HepG2 (cell line): ENCODE measurements at regions not wholly inside any gene's neighbourhood (a gene's known extent, or its start where the extent isn't known, plus 50 kb on each side); places are given as distances from the start of the nearest gene placed in this dataset.

Source experiments
- ATAC-seq: fragments of 200-7000 bp; cut with Tn5 transposase; 3 replicates; pipeline ENCODE4 v1.9.1; 2020; ENCODE audit warnings: mild to moderate bottlenecking, moderate library complexity
- BruUV-seq: library from RNA; stranded (reverse); fragments of 400-500 nt; replicated peaks from 2 replicates; lab custom pipeline; 2021; lab: Mats Ljungman, UMichigan
- CTCF ChIA-PET: fragments of 300-600 bp; formaldehyde crosslinking; extraction: SDS; loops from one replicate; lab custom pipeline; 2021; ENCODE audit warnings: low total read pairs, inconsistent platforms, low intra/inter-chr PET ratio; lab: Yijun Ruan, JAX
- POLR2A ChIA-PET: fragments of 350-600 bp; sonication (Branson Sonifier 250); formaldehyde crosslinking; loops from one replicate; lab custom pipeline; 2020; ENCODE audit warnings: antibody characterized with exemption, inconsistent platforms; lab: Yijun Ruan, JAX
- DNase-seq: peaks from one replicate; pipeline ENCODE4 v3.0.0-alpha.2; 2015; ENCODE audit warnings: low spot score
- FAIRE-seq: peaks from 3 replicates; lab custom pipeline; 2011; peaks lifted over from hg19 to GRCh38; lab: Jason Lieb, UNC
- H2AFZ ChIP-seq: one replicate; pipeline ENCODE4 v1.6.1; 2011; ENCODE audit warnings: low read length, inconsistent platforms
- H3K27ac ChIP-seq: fragments of 300-600 bp; 3 replicates; pipeline ENCODE4 v1.8.0; 2011; ENCODE audit warnings: mixed run types, mild to moderate bottlenecking, mixed read lengths, low read length, inconsistent platforms; ENCODE audit not compliant: insufficient read depth; ENCODE audit errors: extremely low read length
- H3K27me3 ChIP-seq, 2 experiments: fragments of 200-600 bp in 1 of 2; 2 replicates in 1 of 2; 3 replicates in 1 of 2; pipeline versions ENCODE4 v1.6.0 to v1.8.0; 2011; ENCODE audit warnings: low read length in 2 of 2, mild to moderate bottlenecking in 2 of 2, moderate library complexity in 2 of 2, inconsistent platforms in 1 of 2; ENCODE audit not compliant: insufficient read depth in 2 of 2, control insufficient read depth in 1 of 2
- H3K36me3 ChIP-seq, 2 experiments: fragments of 200-600 bp in 1 of 2; replicated peaks in 1 of 2; 2 replicates in 1 of 2; 3 replicates in 1 of 2; pipeline versions ENCODE4 v1.5.1 to v1.8.0; 2011; ENCODE audit warnings: low read length in 2 of 2, inconsistent platforms in 1 of 2; ENCODE audit not compliant: insufficient read depth in 2 of 2, control insufficient read depth in 1 of 2
- H3K4me1 ChIP-seq: 2 replicates; pipeline ENCODE4 v1.5.1; 2012; ENCODE audit warnings: low read length, inconsistent platforms; ENCODE audit not compliant: insufficient read depth
- H3K4me2 ChIP-seq: 2 replicates; pipeline ENCODE4 v1.6.0; 2011; ENCODE audit warnings: low read depth, low read length, inconsistent platforms
- H3K4me3 ChIP-seq, 3 experiments: fragments of 200-600 bp in 1 of 3; sonication (generic), shearing (Covaris generic) in 1 of 3; replicated peaks in 1 of 3; 2 replicates each; pipeline ENCODE4 v1.5.1; 2011 to 2016; ENCODE audit warnings: low read length in 3 of 3, inconsistent platforms in 2 of 3, low read depth in 2 of 3, mild to moderate bottlenecking in 2 of 3, control low read depth in 1 of 3, mixed read lengths in 1 of 3; ENCODE audit not compliant: insufficient read depth in 1 of 3
- H3K79me2 ChIP-seq: one replicate; pipeline ENCODE4 v1.6.1; 2011; ENCODE audit warnings: low read length, inconsistent platforms; ENCODE audit not compliant: insufficient read depth
- H3K9ac ChIP-seq: 2 replicates; pipeline ENCODE4 v1.6.0; 2011; ENCODE audit warnings: mild to moderate bottlenecking, low read depth, low read length, inconsistent platforms; ENCODE audit not compliant: insufficient read depth
- H3K9me3 ChIP-seq: 2 replicates; pipeline ENCODE4 v1.5.1; 2012; ENCODE audit warnings: mild to moderate bottlenecking, low read length
- H4K20me1 ChIP-seq: 2 replicates; pipeline ENCODE4 v1.6.0; 2011; ENCODE audit warnings: inconsistent platforms, mild to moderate bottlenecking, low read length, moderate library complexity; ENCODE audit not compliant: insufficient read depth
- HNF1A ChIP-seq, 2 experiments: sonication (generic) in 1 of 2; formaldehyde crosslinking in 1 of 2; IDR thresholded peaks; 2 replicates each; pipeline versions ENCODE4 v1.4.0 to v1.6.1; 2016 to 2020; ENCODE audit warnings: borderline replicate concordance in 1 of 2, low read depth in 1 of 2, mild to moderate bottlenecking in 1 of 2, missing genetic modification reagents in 1 of 2
- MAFF ChIP-seq: IDR thresholded peaks from 2 replicates; pipeline ENCODE4 v1.6.1; 2011; ENCODE audit warnings: low read depth, low read length, improper control_type of control experiment
- NCOA1 ChIP-seq: sonication (generic); formaldehyde crosslinking; IDR thresholded peaks from 2 replicates; pipeline ENCODE4 v1.9.0; 2021; ENCODE audit warnings: missing genetic modification reagents
- PITX1 ChIP-seq: sonication (generic); formaldehyde crosslinking; IDR thresholded peaks from 2 replicates; pipeline ENCODE4 v1.5.1; 2020; ENCODE audit warnings: mild to moderate bottlenecking, missing genetic modification reagents
- RFX5 ChIP-seq: IDR thresholded peaks from 2 replicates; pipeline ENCODE4 v1.6.1; 2011; ENCODE audit warnings: low read depth, low read length, improper control_type of control experiment
- TERF1 ChIP-seq: sonication (generic); formaldehyde crosslinking; IDR thresholded peaks from 2 replicates; pipeline ENCODE4 v1.8.0; 2022; ENCODE audit warnings: mild to moderate bottlenecking, missing genetic modification reagents, moderate library complexity
- ZMYM3 ChIP-seq: sonication (generic); formaldehyde crosslinking; IDR thresholded peaks from 2 replicates; pipeline ENCODE4 v1.5.1; 2020; ENCODE audit warnings: mild to moderate bottlenecking, missing genetic modification reagents
- WGBS: methylation state at CpG from one replicate; pipeline ENCODE4 v1.1.6; 2017; ENCODE audit warnings: low lambda C conversion rate; 5-methylcytosine and 5-hydroxymethylcytosine counted together
- in situ Hi-C: cut with HindIII; loops from 2 replicates; pipeline ENCODE4 v1.10.0; 2017; ENCODE audit warnings: low pct_unique_long_range_greater_than_20kb; ENCODE audit not compliant: extremely low pct_ligation_motif_present
- intact Hi-C: fragments of 100-400 bp; cut with micrococcal nuclease; formaldehyde crosslinking; loops from one replicate; pipeline ENCODE4 v1.10.0; 2022; ENCODE audit not compliant: unreplicated experiment

GRCh38 chr12:58253663-58254062 is 312.3 kb downstream of the ATP23 start:
- TF ChIP-seq MAFF, result no peak
- TF ChIP-seq HNF1A (IDR thresholded peaks at IDR 0.05; ENCODE audit: low read depth), result no peak
- TF ChIP-seq HNF1A (CRISPR knock-in tag; IDR thresholded peaks at IDR 0.05; ENCODE audit: borderline replicate concordance), result no peak
- TF ChIP-seq TERF1 (CRISPR knock-in tag), result no peak
- no peak for TF ChIP-seq PITX1 (CRISPR knock-in tag)
- TF ChIP-seq RFX5, result no peak
- TF ChIP-seq NCOA1 (CRISPR knock-in tag), result no peak
- no peak for TF ChIP-seq ZMYM3 (CRISPR knock-in tag)
- intact Hi-C loops, result no loop called here
- no peak for ATAC-seq
- 0% methylated on average over 1 of the region's 1 CpG for WGBS
- ChIA-PET POLR2A (no interaction called here), CTCF (no interaction called here)
- no peak overlapping the region for H3K4me3 ChIP-seq
- no peak overlapping the region for H3K9ac ChIP-seq
- no peaks in the 10 kb centered on the region for H3K36me3 ChIP-seq
- no TSS peak for BruUV-seq
- H3K27ac ChIP-seq, result no peak overlapping the region
- H3K27me3 ChIP-seq, result 0 out of 5 replicates have a peak, but pooled peaks cover 0 to 1% of the 10 kb centered on the region in 2 experiments
- in situ Hi-C loops, result no loop called here
- no peaks in the 10 kb centered on the region for H3K9me3 ChIP-seq
- H3K4me2 ChIP-seq, result no peak overlapping the region
- no peaks in the 10 kb centered on the region for H3K79me2 ChIP-seq
- H3K4me1 ChIP-seq, result no peaks in the 10 kb centered on the region
- no peak for FAIRE-seq
- DNase-seq, result no peak
- H2AFZ ChIP-seq, result no peak overlapping the region
- H4K20me1 ChIP-seq, result no peaks in the 10 kb centered on the region
